ENCODE measurements at regions not wholly inside any gene's neighbourhood (a gene's known extent, or its start where the extent isn't known, plus 50 kb on each side); places are given as distances from the start of the nearest gene placed in this dataset.

DNA sequence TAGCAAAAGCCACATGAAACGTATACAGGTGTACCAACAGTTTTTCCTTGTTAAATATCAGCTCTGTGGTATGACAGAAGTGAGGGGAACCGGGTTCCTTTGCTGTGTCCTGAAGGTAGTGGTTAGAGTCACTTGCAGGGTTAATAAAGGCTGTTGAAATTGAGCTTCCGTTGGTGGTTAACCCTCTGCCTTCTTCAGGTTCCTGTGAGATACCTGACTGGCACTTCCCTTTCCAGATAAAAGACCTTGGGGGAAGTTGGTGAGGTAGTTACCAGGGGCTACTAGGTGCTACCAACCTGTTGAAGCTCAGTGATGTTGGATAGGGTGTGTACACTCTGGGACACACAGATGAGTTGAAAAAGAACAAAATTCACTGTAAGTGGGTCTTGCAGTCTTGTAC lies 384.1 kb downstream of the GATA3 start:
- no peak for DNase-seq

DNA sequence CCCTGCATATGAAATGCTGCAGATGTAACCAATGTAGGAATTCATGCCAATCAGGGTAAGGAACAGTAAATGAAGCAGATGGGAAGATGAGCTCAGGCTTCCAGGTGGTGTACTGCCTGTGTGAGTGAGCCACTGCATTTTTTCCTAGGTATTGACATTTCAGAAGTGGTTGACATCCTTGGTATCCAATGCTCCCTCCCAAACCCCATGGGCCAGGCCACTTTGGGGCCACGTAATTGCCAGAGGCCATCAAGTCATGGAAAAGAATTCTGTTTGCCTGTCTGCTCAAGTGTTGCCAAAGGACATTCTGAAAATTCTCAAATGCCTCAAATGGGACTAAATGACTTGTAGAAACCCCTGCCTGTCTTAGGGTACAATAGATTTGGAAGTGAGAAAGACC lies 384.6 kb downstream of the GATA3 start:
- no peak for DNase-seq

DNA sequence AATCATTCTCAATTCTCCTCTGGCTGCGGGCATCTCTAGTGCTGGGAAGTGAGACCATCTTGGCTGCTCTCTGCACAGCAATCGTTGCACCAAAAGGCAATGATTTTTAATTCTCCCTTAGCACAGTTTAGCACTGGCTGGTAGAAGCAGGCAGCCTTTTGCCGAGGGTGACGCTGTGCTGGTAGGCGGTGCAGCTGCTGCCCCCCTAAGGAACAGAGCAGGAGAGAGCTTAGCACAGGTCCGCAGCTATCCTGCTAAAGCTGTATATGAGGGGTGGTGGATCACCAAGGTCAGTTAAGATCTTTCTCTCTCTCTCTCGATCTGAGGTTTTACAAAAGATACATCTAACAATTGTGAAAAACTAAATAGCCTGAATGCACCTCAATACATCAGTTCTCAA lies 390.1 kb downstream of the GATA3 start:
- DNase-seq = no peak

DNA sequence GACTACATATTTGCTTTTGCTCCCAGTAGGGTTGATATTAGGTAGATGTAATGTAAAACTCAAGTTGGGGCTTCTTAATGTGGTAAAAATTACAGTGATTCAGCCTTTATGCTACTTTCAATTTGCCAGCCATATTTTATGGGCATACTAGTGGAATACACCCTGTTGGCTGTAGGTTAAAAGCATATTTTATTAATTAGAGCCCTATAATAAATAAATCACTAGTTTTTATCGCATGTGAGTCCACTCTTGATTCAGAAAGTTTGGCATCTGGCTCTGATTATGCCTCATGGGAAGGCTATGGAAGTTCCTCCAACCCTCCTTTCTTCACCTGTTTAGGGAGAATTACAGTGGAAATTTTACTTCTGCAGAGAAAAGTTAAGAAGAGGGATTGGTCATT lies 390.9 kb downstream of the GATA3 start:
- no peak for DNase-seq

DNA sequence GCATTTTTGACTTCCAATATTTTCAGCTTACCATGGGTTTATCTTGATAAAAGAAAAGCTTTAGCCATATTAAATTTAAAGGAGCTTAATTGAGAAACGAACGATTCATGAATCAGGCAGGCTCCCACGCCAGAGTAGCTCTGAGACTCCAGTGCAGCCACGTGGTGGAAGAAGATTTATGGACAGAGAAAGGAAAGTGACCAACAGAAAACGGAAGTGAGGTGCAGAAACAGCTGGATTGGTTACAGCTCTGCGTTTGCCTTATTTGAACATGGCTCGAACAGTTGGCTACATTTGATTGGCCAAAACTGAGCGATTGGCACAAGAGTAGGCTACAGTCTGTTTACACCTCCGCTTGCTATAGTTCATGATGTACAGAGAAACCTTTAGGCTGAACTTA lies 395.4 kb downstream of the GATA3 start:
- no peak for DNase-seq

DNA sequence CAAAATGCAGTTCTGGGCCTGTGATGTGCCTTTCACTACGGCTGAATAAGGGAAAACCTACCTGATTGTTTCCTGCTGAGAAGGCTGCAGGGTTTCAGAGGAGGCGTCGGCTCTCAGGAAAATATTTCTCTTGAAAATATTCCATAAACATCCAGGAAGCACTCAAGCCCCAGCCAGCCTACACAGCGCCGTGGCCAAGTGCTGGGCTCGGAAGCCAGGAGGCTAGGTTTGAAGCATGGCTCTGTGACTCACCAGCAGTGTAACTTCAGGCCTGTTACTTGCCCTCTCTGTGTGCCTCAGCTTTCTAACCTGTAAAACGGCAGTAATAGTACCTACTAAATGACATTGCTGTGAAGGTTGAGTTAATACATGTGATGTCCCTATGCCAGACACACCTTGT lies 399.1 kb downstream of the GATA3 start:
- no peak for DNase-seq

DNA sequence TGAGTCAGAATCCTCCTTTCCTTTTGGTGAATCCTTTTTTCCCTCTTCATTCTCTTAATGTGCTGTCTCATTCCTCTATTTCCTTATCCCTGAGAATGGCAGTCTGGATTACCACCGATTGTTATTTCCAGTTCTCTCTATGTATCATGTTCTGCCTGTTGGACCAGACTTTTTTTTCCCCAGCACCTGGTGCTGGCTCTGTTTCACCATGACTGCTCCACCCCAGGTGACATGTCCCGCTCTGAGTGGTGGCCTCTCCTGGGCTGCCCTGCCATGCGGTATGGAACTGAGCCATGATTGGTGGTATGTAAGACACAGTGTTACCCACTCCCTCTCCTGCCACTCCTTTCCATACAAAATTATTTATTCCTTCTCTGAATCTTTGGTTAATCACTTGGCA lies 399.9 kb downstream of the GATA3 start:
- no peak for DNase-seq

DNA sequence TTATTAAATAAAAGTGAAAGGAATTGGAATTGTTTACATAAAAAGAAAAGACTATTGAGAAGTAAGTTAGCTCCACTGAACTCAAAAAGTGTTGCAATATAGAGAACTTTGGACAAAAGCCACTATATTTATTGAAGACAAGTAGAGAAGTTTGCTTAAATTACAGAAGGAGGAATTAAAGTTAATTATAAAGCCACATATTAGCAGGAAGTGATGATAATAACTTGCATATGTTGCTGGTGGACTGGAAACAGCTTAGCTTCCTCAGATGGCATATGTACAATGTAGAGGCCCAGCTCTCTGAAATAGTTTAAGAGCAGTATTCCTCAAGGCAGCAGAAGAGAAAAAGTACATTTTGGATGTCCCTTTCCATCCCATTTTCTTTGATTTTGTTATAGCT lies 400.7 kb downstream of the GATA3 start:
- no peak for DNase-seq

DNA sequence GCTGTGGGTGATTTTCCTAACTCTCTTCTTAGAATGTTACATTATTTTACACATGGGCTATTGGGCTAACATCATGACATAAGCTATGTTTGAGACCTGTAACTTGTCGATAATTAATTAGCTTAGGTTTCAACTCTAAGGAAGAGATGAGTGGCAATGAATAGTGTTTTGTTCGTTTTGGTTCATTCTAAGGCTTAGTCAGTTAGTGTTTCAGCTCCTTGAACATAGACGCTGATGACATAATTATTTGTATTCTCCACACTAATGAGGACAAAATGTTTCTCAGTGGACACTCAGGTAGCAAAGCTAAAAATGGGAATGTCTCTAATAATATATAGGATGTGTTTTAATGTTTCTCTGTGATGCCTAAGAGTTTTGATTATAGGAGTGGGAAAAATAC lies 401.9 kb downstream of the GATA3 start:
- DNase-seq = no peak

DNA sequence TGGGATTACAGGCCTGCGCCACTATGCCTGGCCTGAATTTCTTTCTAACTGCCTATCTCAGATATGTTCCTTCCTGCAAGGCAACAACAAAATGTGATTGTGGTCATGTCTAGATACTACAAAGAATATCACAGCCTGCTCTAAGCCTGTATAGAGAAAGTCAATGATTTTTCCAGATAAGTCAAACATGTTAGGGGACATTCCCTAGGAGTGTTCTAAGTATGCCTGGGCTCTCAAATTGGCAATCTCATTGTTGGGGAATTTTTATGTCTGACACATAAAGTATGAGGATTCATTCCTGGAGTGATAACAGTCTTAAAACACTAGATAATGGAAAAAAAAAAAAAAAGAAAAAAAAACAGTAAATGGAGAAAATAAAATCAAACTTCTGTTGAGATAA lies 406.1 kb downstream of the GATA3 start:
- DNase-seq = no peak

DNA sequence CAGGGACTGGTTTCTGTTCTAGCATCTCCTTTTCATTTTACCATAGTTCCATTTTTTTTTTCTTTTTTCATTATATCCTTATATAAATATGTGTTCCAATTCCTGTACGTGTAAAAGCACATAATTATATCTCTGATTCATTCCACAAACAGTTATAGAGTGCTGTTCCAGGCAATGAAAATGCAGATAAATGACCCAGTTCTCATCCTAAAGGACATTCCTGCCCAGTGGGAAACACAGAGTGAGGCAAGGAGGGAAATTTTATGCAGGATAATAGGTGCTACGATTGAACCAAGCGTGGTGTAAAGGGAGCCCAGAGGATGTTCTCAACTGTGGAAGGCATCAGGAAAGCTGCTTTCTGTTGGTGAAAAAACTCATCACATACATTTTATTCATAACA lies 408.1 kb downstream of the GATA3 start:
- no peak for DNase-seq

DNA sequence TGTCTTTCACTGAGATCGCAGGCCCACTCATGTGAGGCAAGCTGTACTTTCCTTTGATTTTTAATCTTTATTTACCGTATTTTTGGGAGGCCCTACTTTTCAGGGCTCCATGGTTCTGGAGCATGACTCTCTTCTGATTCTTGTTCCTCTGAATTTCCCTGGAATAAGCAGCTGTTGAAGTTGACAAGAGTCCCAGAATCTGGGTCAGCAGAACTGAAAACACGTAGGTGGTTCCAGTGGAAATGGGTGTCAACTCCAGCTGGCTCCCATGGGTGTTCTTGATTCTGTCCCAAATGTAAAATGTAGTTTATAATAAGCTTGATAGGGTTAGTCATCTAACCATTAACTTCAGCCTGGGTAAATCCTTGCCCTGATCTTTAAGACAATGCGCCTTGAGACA lies 409.4 kb downstream of the GATA3 start:
- no peak for DNase-seq

DNA sequence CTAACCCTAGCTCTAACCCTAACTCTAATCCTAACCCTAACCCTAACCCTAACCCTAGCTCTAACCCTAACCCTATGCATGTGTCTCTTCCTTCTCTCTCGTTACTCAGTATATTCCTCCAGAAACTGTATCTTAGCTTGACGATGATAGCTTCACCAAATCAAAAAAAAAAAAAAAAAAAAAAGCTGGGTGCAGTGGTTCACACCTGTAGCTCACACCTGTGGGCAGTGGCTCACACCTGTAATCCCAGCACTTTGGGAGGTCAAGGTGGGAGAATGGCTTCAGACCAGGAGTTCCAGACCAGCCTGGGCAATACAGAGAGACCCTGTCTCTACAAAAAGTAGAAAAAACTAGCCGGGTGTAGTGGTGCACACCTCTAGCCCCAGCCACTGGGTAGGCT lies 414.0 kb downstream of the GATA3 start:
- DNase-seq = no peak

DNA sequence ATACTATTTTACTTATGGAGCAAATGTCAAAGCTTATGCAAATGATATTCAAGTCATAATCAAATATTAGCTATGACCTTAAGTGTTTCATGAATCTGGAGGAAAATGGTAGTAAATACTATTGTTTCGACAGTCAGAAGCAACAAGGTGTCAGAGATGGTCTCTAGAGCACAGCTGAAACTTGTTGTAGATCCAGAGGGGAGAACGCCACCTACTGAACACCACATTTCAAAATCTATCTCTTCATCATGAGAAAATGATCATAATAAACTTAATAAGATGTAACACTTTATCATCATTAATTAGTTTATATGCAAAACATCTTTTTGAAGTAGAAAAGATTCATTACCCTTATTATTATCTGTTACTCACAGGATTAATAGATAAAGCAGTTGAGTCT lies 418.7 kb downstream of the GATA3 start:
- DNase-seq = no peak

DNA sequence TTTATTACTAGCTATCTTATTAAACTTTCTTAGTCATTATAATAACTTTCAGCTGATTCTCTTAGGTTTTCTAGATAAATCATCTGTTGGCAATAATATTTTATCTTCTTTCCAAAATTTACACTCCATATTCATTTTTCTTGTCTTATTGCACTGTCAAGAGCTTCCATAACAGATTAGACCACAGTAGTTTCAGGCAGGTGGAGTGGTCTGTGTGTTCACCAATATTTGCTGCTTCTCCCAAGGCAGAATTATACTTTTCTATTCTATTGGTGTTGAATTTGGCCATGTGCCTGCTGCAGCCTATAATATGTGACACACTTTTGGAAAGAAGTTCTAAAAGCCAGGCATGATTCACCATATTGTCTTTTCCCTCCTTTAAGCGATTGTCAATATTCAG lies 422.8 kb downstream of the GATA3 start:
- no peak for DNase-seq

DNA sequence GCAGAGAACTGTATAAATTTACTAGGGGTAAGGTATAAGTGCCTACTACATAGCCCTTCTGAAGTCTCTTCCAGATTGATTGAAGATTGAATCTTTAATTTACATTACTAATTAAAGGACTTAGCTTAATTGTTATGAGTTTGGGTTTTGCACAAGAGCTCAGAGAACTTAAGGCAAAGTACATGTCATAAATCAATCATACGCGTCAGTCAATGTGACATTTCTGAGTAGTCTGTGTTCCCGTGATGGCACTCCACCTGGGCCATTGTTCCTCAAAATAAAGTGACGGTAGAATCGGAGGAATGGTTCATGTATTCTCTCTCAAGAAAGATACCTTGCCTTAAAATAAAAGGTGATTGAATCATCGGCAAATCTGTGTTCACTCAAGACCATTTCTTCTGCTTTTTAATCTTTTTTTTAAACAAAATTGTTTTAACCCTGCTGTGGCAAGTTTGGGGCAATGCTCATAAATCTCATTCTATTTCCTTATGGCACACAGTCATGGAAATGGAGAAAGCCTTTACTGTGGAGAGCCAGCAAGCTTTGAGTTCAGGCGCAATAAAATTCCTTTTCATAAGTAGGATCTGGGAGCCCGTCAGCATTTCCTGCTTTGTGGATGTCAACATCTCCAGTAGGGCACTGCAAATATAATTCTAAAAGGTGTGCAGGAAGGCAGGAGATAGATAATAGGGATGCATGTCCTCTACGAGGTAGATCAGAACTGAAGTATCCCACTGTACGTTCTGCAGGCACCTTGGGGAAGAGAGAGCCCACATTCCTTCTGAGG lies 427.4 kb downstream of the GATA3 start:
- no peak for DNase-seq

DNA sequence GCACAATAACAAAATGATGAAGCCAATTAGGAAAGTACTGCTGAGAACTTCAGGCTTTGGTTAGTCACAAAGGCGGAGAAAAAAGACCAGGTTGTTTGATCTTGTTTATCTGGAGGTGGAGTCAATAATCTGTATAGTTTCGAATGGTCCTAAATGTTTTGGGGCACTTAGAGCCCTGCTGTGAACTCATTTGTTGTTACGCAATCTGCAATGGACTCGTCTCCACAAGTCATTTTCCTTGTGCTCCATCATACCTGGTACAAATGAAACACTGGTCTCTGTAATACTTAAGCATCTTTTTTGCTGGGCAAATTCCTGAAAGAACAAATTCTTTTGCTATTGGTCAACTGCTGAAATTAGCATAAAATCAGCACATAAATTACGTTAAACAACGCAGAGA lies 430.5 kb downstream of the GATA3 start:
- DNase-seq = no peak

DNA sequence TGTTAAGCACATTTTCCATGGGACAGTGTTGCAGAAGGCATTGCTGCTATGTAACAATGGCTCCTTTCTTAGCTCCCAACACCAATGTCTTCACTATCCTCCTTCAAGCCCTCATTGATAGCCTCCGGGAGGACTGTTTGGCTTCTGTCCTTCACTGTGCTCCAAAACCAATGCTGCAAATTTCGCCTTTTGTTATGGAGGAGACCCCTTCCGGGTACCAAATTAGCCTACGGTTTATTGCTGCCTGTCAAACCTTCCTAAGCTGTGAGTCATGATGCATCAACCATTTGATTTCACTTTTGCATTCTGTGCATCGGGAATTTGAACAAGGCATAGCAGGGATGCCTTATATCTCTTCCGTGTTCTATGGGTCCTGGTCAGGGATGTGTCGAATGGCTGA lies 432.9 kb downstream of the GATA3 start:
- no peak for DNase-seq

DNA sequence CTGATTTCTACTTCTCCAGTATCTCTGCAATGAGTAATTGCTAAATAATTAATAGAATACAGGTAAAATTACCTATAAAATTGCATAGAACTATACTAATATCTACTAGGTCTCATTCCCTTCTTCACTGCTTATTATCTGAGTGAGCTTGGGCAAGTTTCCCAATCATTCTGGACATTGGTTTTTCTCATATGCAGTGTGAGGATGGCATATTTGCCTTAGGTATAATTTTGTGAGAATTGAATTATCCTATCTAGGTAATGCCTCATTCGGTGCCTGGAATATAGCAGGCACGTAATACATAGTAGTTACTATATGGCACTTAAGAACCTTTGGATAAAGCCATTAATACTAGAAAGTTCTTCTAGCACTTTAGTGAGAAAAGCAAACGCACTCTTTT lies 434.7 kb downstream of the GATA3 start:
- DNase-seq = no peak

DNA sequence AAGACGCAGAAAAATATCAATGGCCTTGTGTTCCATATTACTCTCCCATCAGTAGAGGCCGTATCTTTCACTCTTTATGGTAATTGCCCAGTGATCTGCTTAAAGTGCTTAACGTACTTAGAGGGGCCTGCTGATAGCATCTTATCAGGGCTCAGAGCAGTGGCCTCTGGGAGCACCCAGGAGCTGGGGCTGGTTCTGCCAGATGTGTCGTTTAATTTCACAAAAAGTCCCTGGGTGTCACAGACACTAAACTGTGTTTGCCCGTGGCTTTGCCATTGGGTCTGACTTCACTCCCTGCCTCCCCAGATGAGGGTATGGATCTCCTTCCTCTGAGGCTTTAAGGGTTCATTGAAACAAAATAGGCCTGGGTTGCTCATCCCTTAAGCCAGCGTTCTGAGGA lies 435.3 kb downstream of the GATA3 start:
- no peak for DNase-seq

DNA sequence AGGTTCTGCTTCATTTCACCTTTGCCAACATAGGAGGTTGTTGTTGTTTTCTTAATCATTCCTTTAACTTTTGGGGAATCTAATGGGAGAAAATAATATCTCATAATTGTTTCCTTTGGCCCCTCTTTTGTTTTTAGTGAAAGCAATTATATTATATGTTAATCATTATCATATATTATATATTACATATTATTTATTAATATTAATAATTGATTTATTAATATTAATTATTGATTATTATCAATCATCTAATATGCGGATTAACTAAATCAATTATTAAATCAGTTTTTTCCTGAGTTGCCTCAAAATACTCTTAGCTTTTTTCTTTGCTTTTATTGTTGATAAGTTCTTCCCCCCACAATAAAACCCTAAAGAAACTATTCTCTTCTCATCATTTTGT lies 443.8 kb downstream of the GATA3 start:
- no peak for DNase-seq

DNA sequence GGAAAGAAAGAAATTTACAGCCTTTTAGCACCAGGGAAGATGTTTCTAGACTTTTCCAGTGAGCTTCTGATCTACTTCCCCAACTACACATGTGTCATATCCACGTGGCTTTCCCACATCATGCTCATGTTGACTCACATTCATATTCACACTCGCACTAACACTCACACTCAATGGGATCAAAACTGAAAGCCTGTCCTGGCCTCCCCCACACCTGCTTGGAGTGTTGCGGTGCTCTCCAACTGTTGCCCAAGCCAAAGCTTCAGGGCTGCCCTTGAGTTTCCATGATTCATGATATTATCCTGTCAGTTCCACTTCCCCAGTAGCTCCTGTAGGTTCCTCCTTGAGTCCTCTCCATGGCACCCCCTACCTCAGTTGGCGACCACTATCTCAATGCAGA lies 444.4 kb downstream of the GATA3 start:
- no peak for DNase-seq

DNA sequence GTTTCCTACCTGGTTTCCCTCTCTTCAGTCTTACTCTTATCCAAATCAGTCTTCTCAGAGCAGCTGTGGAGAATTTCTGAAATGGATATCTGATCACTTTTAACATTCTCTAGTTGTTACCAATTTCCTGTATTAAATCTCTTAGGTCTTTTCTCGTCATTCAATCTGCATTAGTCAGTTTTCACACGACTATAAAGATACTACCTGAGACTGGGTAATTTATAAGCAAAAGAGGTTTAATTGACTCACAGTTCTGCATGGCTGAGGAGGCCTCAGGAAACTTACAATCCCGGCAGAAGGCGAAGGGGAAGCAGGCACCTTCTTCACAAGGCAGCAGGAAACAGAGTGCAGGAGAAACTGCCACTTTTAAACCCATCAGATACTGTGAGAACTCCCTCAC lies 444.8 kb downstream of the GATA3 start:
- DNase-seq = no peak

DNA sequence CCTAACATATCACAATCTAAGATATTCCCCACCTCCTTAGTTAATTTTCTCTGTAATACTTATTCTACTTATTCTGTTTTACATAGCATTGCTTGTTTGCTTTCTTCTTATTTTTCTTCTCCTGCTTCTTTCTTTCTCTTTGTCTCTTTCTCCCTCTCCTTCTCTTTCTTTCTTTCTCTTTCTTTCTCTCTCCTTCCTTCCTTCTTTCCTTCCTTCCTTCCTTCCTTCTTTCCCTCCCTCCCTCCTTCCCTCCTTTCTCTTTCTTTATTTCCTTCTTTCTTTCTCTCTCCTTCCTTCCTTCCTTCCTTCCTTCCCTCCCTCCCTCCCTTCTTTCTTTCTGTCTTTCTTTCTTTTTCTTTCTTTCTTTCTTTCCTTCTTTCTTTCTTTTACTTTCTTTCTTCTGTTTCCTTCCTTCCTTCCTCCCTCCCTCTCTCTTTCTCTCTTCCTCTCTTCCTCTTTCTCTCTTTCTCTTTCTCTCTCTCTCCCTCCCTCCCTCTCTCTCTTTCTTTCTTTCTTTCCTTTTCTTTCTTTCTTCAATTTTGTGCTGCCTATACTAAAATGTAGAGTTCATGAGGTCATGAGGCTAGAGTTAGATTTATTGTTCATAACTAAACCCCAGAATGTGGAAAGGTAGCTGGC lies 445.4 kb downstream of the GATA3 start:
- DNase-seq = no peak

DNA sequence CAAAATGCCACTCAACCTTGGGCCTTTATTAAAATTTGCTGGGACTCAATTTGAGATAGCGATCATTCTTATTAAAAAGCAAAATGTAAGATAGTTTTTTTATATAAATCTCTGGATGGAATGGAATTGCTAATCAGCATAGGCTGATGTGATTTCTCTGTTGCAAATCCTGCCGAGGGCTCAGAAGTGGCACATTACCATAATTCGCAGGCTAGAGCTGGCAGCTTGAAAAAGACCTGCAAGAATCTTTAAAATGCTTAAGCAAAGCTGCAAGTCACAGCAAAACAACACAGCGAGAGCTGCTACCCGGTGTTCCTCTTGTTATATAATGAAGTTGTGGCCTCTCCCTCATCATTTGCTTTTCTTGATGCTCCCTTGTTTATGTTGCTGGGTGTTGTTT lies 448.1 kb downstream of the GATA3 start:
- DNase-seq = no peak
